A172 (cell line): ENCODE measurements at regions not wholly inside any gene's neighbourhood (a gene's known extent, or its start where the extent isn't known, plus 50 kb on each side); places are given as distances from the start of the nearest gene placed in this dataset.
"Not testable (repeated sequence)": the region's sequence is repeated elsewhere in the genome, so short reads cannot be mapped to it uniquely, and the experiment has no call there.

Source experiments
- DNase-seq: peaks from one replicate; pipeline ENCODE4 v3.0.0-alpha.2; 2015; ENCODE audit warnings: low spot score

DNA sequence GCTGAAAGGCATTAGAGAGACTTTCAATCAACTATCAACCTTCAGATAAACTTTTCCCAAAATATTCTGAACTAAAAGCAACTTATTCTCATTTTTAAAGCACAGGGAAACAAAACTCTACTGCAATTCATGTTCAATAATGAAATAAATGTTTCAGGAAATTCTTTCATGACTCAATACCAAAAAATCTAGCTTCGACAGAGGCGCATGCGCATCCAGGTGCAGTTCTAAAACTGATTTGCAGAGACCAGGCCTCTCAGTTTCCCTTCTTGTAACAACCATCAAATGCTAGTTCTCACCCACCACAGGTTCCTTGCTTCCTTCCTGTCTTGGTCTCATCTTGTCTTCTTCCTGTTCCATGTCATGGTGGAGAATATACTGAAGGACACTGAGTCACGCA is 55.3 kb upstream of the NRBF2 start:
- DNase-seq: no peak

- DNase-seq: no peak
Observed at GRCh38 chr10:63072951-63073350, 60.2 kb upstream of the NRBF2 start.

DNA sequence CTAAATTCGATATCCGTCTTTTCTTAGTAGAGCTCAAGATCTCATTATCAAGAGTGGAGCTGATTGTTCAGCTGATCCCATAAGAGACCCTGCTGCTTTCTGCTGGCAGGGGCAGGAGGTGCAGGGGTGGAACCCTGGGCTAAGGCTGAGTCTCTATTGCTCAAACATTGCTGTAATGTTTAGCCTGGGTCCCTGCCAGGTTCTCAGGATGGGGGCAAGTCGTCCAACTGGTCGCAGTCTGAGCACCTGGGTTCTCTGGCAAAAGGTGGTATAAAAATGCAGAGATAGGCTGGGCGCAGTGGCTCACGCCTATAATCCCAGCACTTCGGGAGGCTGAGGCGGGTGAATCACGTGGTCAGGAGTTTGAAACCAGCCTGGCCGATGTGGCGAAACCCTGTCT is 62.0 kb upstream of the NRBF2 start:
- DNase-seq: no peak

- no peak for DNase-seq
Observed at GRCh38 chr10:63069318-63069717, 63.8 kb upstream of the NRBF2 start.

- no peak for DNase-seq
Observed at GRCh38 chr10:63068246-63068645, 64.9 kb upstream of the NRBF2 start.

GRCh38 chr10:63066606-63067005 is 66.5 kb upstream of the NRBF2 start:
- no peak for DNase-seq

DNA sequence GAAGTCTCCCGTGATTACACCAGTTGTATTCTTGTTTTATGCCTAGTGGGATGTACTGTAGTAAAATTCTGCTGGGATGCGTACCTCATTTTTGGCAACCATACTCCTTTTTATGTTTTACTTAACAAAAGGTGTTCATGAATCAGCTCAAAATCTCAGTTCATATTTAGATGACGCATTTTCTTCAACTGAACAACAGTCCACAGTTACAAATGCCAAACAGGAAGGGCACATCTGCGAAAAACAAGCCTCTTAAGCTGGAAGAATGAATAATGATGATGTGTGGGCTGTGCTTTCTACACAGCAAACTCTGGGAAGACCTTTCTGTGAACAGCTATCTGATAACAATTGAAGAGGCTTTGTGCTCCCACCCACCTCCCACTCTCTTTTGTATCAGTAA is 68.4 kb upstream of the NRBF2 start:
- DNase-seq: peak; percentile 23

DNA sequence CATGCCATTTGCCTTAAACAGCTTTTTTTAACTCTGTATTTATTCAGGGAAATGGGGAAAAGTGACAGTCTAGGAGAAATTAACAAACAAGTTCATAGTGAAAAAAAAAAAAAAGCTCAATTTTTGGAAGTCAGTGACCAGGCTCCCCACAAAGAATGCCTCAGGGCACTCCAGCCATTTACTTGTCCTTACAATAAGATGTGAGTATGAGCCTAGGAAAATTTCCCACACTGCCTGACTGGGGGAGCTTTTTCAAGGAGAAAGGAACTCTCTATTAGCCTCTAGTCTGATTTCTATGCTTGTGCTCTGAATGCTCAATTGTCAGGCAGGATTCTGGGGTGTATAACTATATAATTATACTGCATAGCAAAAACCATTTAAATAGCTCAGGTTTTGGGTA is 74.9 kb upstream of the NRBF2 start:
- no peak for DNase-seq

GRCh38 chr10:63057509-63057908 is 75.6 kb upstream of the NRBF2 start:
- no peak for DNase-seq

GRCh38 chr10:63055705-63056104 is 77.4 kb upstream of the NRBF2 start:
- no peak for DNase-seq

GRCh38 chr10:63054889-63055611 is 78.1 kb upstream of the NRBF2 start:
- no peak for DNase-seq

DNA sequence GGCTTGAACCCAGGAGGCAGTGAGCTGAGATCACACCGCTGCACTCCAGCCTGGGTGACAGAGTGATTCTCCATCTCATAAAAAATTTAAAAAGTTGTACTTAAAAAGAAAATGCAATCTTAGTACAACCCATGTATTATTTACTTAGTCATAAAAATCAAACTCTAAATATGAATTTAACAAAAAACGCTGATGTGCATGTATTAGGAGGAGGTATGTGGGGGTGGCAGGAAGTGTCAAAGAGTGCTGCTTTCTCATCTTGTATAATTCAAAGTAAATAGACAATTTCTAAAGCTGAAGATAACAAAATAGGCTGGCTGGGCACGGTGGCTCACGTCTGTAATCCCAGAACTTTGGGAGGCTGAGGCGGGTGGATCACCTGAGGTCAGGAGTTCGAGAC is 81.0 kb upstream of the NRBF2 start:
- DNase-seq: no peak

GRCh38 chr10:63042256-63042655 is 90.9 kb upstream of the NRBF2 start:
- no peak for DNase-seq

- DNase-seq: not testable (repeated sequence)
Observed at GRCh38 chr10:63033616-63034185, 99.4 kb upstream of the NRBF2 start.

DNA sequence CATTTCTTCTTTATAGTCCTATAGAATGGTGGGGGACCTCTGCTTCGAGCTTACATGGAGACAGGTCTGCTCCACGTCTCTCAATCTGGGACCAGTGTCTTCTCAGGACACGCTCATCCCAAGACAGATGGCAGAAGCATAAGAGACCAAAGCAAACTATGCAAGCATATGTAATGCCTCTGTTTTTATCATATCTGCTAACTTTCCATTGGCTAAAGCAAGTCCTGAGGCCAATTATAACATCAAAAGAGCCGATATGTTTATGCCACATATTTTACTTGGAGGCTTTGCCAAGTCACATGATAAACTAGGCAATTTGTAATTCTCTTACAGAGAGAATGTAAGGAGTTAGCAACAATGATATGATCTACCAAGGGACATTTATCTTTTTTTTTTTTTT is 102.6 kb upstream of the NRBF2 start:
- DNase-seq: no peak

DNA sequence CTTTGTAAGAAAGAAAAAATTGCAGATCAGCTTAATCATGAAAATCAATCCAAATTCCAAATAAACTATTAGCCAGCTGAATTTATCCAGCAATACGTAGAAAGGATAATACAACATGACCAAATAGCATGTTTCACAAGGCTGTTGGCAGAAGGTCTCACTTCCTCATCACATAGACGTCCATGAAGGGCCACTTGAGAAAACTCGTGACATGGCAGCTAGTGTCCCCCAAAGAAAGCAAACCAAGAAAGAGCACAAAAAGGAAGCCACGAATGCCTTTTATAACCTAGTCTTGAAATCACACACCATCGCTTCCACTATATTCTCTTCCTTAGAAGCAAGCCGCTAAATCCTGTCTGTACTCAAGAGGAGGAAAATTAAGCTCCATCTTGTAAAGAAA is 105.6 kb upstream of the NRBF2 start:
- DNase-seq: no peak

- no peak for DNase-seq
Observed at GRCh38 chr10:63021225-63021624, 111.9 kb upstream of the NRBF2 start.

- DNase-seq: no peak
Observed at GRCh38 chr10:63013755-63014154, 119.4 kb upstream of the NRBF2 start.

DNA sequence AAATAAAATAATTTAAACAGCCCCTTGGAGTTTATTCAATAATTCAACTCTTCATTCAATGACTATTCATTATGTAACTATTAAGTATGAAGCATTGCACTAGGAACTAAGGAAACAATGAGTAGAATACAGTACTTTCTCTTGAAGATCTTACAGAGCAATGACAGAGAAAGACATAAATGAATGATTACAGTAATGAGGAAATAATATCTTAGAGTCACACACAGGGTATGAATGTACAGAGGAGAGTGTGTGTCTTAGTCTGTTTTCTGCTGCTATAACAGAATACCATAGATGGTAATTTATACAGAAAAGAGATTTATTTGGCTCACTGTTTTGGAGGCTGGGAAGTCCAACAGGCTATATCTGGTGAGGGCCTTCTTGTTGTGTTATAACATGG is 120.5 kb upstream of the NRBF2 start:
- no peak for DNase-seq

- DNase-seq: no peak
Observed at GRCh38 chr10:63010203-63010602, 122.9 kb upstream of the NRBF2 start.

- DNase-seq: no peak
Observed at GRCh38 chr10:63008491-63008890, 124.6 kb upstream of the NRBF2 start.

- DNase-seq: no peak
Observed at GRCh38 chr10:63007112-63007511, 126.0 kb upstream of the NRBF2 start.

- peak; percentile 7 for DNase-seq
Observed at GRCh38 chr10:63005246-63005645, 127.9 kb upstream of the NRBF2 start.
